GM19328 (cell line): ENCODE measurements at regions not wholly inside any gene's neighbourhood (a gene's known extent, or its start where the extent isn't known, plus 50 kb on each side); places are given as distances from the start of the nearest gene placed in this dataset.
"Not testable (repeated sequence)": the region's sequence is repeated elsewhere in the genome, so short reads cannot be mapped to it uniquely, and the experiment has no call there.

Experiments
- ATAC-seq: cut with Tn5 transposase; IDR thresholded peaks from one replicate; pipeline ENCODE4 v1.9.1; 2021; ENCODE audit warnings: mild to moderate bottlenecking, moderate library complexity; ENCODE audit not compliant: unreplicated experiment

DNA sequence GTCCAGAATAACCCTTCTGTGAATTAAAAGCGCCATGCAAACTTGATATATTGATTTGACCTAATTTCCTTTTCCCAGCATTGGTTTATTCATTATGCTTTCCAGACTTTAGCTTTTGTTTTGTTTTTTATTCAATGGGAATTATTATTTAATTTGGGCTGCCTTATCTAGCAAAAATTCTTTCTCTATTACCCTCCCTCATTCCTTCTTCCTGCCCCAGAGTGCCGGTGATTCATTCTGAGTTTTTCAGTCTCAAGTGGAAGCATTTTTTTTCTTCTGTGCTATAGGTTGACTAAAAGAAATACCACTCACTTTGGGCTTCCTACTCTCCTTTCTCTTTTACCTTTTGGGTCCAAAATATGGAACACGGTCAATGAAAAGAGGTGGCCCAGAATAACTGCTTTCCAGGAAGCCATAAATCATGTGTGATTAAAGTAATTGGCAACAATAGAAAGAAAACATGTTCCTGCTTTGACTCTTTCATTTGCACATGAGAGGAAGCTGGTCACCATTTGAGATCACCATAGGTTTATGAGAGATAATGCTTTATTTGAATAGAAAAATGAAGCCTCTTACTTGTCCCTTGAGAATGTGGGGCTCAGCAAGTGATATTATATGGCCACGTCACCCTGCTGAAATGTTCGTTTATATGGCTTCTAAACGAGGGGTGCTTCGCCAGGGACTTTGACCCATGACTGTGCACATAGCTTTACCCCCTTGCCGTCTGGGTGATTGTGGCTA lies 422.8 kb upstream of the ZEB2 start:
- no peak for ATAC-seq

DNA sequence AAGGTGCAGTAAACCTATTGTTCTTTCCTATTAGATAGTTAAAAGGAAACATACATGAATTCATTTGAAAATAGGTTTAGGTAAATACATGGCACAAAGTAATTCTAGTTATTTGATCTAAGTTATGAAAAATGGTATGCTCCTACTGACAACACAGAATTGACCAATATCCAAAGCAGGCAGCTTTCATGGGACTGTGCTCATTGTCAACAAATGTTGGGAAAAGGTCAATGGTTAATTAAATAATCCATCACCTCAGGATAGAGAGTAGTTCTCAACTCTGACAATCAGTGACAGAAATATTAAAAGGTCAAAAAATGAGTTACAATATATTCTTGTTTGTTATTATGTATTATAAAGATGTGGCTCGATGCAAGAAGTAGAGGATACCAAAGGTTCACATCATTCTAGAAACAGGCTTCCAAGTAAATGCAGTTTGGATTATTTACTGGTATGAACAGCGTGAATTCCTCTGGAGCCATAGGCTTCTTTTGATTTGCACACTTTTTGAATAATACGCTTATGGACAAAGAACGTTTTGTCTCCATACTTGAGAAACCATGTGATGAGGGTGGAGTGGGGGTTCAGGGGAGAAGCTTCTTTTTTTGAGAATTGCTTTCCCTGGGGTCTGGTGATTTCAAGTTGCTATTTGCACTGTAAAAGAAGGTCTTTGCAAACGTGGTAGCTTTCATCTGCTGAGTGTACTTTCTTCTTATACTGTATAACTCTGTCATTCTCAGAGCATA lies 422.0 kb upstream of the ZEB2 start:
- no peak for ATAC-seq

DNA sequence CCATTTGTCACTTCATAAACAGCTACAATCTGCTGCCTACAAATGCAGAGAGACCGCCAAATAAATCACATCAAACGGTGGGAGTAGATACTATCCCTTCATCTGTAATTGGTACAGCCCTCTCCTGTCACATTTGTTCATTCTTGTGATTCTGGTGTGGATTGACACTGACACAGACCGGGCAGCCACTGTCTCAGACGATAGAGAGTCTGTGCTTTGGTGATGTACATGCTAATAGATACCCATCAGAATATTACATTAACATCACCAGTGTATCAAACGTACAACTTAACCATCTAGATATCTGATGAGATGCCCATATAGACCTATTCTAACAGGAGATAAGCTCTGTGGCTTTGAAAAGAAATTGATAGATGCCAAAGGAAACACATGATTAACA lies 419.7 kb upstream of the ZEB2 start:
- ATAC-seq: no peak

DNA sequence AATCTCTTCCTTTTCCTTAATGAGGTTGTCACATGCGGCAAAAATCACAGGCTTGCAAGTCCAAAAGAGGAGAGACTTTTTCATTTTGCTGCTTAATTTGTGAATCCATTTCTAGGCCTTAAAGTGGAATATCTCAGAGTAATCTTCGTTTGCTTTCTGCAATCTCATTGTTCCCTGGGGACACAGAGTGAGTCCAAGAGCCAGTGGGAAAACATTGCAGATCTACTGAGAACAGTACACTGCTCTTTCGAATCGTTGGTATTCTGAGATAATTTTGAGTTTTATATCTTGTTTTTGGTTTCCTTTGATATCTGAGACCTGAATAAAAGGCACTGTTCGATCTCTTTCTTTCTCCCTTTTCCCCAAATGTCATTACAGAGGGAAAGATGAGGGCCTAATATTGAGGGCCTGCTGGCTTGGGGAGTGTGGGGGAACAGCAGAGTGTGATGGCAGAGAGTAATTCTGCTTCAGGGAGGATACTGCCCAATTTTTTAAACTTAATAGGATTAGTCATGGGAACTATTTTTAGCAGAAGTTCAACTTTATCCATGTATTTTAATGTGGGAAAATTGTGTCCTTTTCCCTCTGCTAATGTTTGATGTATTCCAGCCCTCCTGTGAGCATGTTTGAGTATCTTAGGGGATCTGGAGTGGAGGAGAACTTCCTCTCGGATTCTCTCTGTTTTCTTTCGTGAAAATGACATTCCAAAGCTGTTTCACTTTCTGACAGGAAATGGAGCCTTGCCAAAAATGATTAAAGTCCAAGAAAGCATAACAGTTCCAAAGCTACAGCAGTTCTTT lies 418.2 kb upstream of the ZEB2 start:
- no peak for ATAC-seq

DNA sequence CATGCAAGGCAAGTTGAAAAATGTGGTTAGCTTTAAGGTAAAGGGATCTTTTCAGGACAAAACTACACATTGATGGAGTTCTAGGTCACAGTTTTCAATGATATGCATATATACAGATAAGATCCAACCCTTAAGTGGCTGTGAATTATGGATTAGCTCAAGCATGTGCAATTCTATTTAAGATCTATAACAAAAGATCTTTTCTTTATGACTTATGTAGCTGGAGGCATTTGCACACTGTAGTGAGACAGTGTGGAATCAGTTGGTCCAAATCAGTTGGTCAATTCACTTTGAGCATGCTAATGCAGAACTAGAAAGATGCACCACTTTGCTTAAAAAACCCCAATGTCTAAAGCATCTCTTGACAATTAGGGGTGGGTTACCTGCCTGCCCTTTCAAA lies 417.1 kb upstream of the ZEB2 start:
- ATAC-seq: no peak

DNA sequence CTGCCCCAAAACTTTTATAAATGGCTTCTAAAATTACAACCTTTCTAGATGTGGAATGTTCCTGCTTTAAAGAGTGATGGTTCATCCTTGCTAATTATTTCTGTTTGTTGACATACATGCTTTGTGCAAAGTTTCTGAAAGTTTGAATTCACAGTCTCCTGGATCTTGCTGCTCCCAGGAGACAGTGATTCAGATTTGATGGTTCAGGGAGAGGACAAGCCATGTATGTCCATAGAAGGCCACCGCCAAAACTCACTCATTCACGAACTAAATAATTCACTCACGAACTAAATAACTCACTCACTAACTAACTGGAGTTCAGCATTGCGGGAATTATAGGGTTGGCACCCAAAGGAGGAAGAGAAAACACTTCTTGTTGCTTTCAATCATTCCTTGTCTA lies 416.5 kb upstream of the ZEB2 start:
- ATAC-seq: no peak

DNA sequence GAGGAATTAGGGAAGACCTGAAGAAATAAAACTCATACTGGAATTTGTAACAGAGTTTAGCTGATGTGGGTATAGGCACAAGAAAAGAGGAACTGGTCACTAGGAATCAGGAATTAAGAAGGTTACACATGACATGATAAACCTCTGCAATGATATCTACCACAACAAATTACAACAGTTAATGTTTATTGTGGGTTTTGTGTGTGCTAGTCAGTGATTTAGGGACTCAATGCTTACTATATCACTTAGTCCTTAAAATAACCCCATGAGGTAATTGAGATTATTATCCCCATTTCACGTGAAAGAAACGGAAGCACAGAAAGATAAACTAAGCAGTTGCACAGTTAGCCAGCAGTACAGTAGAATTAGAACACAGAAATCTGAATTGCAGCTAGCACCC lies 415.8 kb upstream of the ZEB2 start:
- ATAC-seq: no peak

DNA sequence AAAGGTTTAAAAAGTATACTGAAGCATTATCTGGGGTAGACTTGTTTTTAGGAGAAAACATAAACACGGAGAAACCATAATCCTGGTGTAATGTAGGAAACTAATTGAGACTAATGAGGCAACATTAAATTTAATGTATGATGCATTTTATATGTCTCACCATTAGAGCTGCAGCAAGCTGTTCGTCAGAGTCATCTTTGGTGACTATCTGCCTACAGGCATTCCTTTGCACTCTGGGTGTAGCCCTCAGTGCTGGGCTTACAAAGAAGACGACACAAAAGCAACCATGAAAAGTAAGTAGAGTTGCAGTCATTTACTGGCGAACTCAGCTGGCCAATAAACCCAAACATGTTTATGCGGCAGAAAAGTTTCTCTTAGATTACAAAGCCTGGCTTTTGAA lies 415.3 kb upstream of the ZEB2 start:
- ATAC-seq: no peak

DNA sequence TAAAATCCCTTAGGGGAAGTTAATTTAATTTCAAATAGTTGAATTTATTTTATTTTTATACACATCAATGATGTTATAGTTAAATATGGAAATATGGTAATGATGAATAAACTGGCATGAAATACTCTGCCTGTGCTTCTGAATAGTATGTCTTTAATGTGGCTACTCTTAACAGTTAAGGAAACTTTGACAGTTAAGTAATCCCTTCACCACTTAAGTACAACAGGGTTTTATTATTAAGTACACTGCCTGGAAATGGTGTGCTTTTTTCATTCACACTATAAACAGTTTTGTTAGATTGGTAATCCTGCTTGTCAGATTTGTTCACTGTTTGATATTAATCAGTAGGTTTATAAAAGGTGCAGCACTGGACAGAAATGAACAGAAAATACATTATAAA lies 412.0 kb upstream of the ZEB2 start:
- ATAC-seq: no peak

DNA sequence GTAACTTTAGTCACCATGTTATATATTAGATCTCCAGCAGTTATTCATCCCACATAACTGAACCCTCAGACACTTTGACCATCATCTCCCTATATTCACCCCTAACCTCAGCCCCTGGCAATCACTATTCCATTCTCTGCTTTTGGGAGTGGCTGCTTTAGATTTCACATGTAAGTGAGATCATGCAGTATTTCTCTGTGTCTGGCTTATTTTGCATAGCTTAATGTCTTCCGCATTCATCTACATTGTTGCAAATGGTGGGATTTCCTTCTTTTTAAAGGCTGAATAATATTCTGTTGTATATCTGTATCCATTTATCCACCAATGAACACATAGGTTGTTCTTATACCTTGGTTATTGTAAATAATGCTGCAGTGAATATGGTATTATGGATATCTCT lies 411.6 kb upstream of the ZEB2 start:
- no peak for ATAC-seq

DNA sequence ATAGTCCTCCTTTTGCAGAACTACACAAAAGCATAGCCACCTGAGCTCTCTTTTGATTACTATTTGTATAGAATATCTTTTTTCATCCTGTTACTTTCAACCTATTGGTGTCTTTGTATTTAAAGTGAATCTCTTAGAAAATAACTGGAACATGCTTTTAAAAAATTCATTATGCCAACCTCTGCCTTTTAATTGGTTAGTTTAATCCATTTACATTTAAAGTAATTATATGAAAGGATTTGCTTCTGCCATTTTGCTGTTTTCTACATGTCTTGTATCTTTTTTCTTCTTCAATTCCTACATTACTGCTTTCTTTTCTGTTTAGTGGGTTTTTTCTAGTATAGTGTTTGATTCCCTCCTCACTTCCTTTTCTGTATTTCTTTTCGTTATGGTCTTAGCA lies 407.5 kb upstream of the ZEB2 start:
- ATAC-seq: no peak

DNA sequence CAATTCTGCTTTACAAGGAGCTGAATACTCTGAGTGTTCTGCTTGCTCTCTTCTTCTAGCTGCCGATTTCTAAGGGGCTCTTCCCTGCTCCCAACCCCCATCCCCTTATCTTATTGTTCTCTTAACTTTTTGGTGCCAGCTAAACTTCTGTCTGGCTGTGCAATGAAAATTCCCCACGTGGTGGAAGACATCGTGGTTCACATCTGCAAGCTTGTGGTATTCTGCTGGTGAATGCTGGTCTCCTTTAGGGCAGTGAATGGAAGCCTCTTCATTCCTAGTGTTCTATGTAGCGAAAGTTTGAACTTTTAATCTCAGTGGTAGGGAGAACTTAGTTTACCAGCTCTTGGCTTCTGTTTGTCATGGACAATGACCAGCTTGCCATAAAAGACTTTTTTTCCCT lies 406.0 kb upstream of the ZEB2 start:
- no peak for ATAC-seq

DNA sequence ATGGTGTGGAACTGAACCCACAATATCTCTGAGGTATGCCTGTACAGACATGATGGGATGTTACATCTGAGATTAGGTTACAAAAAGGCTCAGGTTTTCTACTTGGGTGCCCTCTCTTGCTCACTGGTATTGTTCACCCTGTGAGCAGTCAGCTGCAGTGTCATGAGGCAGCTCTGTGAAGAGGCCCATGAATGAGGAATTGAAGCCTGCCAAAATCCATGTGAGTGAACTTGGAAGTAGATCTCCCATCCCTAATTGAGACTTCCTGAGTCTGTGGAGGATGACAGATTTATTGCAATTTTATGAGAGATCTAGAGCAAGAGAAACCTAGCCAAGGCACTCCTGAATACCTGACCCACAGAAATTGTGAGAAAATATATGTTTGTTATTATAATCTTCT lies 404.9 kb upstream of the ZEB2 start:
- no peak for ATAC-seq

DNA sequence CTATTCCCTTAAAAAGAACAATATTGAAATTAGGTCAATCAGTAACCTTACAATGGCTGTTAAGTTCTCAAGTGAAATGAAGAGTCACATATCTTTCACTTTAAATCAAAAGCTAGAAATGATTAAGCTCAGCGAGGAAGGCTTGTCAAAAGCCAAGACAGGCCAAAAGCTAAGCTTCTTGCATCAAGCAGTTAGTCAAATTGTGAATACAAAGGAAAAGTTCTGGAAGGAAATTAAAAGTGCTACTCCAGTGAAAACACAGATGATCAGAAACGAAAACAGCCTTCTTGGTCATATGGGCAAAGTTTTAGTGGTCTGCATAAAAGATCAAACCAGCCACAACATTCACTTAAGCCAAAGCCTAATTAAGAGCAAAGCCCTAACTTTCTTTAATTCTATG lies 402.6 kb upstream of the ZEB2 start:
- ATAC-seq: no peak

DNA sequence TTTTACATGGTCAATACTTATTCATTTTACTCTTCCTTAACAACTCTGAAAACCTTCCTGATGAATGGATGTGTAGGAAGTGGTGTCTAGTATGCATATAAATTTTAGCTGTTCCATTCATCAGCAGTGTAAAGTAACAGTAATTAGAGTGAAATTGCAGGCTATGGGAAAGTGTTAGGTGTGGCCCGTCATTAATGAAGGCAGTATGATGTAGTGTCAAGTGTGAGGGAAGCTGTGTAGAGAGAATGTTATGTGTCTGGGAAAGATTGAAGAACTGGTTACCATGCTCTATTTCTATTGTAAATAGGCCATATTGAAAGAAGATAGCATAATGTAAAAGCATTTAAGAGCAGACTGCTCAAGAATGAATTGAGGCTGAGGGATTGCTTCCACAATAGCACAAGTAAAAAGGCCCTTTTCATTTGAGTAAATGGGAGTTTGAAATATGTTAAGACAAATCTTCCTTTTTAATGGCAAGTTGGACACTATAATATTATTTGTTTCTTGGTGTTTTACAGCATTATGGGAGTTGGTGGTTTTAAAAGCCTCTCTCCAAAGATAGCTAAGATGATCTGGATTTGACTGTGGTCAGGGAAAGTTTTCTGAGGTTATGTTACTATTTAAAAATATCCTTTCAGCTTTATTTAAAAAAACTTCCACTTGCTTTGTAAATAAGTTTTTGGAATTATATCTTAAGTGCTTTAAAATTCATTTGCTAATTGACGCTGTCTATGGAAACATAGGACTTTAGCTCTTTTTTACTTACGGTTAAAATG lies 401.0 kb upstream of the ZEB2 start:
- no peak for ATAC-seq

DNA sequence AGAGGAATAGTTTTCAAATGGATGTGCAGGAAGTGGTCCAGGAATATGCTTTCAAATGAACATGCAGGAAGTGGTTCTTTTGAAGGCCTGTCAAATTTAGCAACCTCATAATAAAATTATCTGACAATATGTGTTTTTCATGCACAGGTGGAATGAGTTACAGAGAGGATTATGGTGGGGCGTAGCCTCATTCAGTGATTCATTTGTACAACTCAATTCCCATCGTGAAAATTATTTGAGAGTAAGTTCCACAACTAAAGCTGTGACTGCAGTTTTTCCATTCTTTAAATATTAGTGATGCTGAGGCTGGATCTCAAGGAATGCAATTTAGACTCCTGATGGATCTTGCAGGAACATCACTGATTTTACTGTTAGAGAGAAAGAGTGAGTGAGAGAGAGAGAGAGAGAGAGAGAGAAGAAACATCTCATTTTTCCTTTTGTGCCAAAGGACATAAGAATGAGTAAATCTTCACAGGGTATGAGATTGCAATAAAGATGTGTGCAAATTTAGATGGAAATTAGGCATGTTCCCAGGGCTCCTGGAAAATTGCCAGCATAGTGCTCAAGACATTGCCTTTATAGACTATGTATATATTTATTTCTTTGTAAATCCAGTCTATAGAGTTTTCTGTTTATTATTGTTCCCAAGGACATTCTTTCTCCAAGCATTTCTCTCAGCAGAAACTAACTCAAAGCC lies 394.9 kb upstream of the ZEB2 start:
- ATAC-seq: no peak

DNA sequence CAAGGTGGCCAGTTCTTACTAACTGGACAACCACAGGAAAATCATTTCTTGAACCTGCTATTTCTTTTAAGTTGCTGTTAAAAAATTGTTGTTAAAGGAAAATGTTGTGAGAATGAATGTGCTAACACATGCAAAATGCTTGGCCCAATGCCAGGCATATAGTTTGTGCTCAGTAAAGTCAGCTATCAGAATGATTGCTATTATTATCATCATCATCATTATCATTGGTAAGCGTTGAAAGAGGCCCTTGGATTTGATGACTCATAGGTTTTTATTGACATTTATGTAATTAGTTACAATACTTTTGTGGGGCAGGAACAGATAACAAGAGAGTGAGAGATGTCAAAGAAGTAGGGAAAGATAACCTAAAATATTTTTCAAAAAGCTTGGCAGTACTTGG lies 394.2 kb upstream of the ZEB2 start:
- ATAC-seq: no peak

DNA sequence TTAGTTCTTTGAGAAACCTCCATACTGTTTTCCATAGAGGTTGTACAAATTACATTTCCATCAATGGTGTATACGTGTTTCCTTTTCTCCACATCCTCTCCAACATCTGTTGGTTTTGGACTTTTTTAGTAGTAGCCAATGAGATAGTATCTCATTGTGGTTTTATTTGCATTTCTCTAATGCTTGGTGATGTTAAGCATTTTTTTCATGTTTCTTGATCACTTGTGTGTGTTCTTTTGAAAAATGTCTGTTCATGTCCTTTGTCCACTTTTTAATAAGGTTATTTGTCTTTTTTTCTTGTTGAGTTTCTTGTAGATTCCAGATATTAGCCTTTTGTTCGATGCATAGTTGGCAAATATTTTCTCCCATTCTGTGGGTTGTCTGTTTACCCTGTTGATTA lies 392.3 kb upstream of the ZEB2 start:
- ATAC-seq: no peak

DNA sequence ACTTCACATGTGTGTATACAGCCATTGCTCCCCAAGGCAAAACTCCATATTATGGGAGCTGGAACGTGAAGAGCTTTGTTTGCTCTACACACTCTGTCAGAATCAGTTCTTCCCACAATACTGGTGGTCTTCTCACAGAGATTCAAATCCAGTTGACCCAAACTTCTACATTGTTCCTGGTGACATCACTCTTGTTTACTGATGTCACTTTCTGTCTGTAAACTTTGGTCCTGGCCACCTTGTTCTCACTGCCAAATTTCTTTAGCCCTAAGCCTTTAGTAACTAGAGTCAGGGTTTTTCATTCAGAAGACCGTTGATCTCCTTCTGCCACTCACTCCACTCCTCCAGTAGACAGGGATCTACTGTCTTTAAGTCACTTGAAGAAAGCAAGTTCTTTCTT lies 386.0 kb upstream of the ZEB2 start:
- ATAC-seq: no peak

DNA sequence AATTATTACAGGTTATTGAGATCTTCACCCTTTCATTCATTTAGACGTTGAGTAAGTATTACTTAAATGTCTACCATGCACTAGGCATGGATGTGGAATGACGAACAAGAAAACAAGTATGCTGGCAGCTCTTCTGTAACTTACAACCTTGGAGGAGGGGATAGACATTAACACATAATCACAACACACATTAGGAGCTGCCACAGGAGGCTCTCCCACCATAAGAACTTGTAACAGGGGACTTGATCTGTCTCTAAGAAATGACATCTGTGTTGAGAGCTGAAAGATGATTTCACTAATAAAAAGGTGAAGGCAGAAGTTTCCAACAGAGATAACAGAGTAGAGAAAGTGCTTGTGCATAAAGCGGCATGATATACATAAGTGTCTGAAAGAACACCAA lies 384.7 kb upstream of the ZEB2 start:
- ATAC-seq: no peak

DNA sequence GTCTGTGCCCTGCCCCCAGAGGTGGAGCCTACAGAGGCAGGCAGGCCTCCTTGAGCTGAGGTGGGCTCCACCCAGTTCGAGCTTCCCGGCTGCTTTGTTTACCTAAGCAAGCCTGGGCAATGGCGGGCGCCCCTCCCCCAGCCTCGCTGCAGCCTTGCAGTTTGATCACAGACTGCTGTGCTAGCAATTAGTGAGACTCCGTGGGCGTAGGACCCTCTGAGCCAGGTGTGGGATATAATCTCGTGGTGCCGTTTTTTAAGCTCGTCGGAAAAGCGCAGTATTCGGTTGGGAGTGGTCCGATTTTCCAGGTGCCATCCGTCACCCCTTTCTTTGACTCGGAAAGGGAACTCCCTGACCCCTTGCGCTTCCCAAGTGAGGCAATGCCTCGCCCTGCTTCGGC lies 383.1 kb upstream of the ZEB2 start:
- not testable (repeated sequence) for ATAC-seq
